GM21825 (cell line): ENCODE measurements at regions not wholly inside any gene's neighbourhood (a gene's known extent, or its start where the extent isn't known, plus 50 kb on each side); places are given as distances from the start of the nearest gene placed in this dataset.

ENCODE experiments used
- ATAC-seq: cut with Tn5 transposase; IDR thresholded peaks from one replicate; pipeline ENCODE4 v1.9.1; 2021; ENCODE audit warnings: mild to moderate bottlenecking, moderate library complexity; ENCODE audit not compliant: unreplicated experiment

DNA sequence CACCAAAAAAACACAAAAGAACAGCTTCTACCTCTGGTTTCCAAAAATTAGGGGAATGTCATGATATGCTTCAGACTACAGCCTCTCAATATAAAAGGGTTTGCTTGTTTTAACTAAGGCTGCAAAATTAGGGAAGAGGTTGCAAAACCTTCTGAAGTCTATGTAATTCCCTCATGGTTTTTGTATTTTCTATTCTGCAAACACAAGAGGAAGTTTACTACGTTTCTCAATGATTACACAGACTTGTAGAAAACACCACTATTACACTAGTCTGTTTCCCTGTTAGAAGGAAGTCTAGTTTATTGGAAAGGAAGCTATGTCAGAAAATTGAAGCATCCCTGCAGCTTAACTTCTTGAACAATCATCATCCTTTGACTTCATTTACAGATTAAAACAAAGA, 229.7 kb upstream of the FMN2 start:
- ATAC-seq: no peak

DNA sequence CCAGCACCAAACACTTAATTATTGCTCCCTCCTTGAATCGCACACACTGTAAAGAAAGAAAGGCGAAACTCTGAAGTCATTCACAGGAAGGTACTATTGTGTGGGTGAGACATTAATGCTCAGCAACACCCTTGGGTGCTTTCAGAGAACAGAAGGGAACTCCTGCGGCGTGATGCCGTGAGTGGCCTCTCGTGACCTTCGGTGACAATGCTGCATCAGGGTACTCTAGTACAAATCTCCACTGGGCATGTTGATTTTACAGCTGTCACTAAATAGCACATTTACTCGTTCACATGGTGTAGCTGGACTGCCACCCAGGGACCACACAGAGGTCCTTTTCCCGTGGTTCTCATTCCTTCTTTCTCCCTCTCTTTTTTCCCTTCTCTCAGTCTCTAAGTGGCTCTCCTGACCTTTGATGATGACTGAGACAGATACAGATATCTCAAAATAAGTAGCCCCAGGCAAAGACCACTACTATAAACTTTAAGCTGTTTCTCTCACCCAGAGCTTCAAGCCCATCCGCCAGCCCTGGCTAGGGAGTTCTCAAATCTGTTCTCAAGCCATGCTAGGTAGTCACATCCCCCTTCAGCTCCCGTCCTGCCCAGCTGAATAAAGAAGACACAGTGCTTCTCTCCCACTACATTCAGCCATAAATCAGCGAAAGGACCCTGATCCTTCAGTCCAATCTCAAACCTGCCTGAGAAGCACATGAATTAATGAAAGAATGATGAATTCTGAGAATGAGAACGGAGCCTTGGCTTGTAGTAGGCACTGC, 223.4 kb upstream of the FMN2 start:
- no peak for ATAC-seq

DNA sequence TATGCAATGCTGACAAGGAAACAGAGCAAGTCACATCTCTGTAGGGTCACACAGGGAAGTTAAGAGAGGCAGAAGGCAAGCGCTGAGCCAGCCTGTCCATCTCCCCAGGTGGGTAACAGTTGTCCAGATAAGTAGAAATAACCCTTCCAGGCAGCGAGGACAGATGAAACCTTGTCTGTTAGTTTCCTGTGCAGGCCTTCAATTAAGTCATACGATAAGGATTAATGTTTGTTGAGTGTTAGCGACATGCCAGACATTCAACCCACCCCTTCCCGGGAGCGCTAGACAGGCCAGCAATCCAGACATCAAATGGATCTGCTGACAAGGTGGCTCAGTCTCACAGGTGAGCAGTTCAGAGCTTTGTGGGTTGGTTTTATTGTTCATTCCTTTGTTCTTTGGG, 221.5 kb upstream of the FMN2 start:
- ATAC-seq: no peak

DNA sequence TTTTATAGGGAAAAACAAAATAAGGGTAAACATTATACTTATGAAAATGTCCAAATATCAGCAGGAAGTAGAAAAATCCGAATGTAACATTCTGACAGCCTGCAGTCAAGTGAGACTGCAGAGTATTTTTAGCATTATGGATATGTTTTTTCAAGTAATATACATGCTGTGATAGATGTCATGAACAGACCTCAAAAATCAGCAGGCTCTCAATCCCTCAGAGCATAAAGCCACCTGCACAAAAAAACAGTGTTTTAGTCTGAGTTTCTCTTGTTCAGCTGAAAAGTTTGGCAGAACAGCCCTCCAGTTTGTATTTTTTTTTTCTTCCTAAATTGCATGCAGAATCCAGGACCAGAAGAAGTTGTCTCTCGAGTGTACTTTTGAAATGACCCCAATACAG, 219.1 kb upstream of the FMN2 start:
- no peak for ATAC-seq

DNA sequence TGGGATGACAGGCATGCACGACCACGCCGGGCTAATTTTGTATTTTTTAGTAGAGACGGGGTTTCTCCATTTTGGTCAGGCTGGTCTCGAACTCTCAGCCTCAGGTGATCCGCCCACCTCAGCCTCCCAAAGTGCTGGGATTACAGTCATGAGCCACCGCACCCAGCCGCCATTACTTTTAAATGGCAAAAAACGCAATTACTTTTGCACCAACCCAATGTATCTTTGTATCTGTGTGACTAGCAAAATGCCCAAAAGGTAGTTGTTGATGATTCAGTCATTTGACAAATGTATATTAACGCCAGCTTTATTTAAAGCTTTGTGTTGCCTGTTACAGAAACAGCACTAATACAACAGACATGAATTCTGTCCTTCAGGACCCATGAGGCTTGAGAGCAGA, 216.9 kb upstream of the FMN2 start:
- ATAC-seq: no peak

DNA sequence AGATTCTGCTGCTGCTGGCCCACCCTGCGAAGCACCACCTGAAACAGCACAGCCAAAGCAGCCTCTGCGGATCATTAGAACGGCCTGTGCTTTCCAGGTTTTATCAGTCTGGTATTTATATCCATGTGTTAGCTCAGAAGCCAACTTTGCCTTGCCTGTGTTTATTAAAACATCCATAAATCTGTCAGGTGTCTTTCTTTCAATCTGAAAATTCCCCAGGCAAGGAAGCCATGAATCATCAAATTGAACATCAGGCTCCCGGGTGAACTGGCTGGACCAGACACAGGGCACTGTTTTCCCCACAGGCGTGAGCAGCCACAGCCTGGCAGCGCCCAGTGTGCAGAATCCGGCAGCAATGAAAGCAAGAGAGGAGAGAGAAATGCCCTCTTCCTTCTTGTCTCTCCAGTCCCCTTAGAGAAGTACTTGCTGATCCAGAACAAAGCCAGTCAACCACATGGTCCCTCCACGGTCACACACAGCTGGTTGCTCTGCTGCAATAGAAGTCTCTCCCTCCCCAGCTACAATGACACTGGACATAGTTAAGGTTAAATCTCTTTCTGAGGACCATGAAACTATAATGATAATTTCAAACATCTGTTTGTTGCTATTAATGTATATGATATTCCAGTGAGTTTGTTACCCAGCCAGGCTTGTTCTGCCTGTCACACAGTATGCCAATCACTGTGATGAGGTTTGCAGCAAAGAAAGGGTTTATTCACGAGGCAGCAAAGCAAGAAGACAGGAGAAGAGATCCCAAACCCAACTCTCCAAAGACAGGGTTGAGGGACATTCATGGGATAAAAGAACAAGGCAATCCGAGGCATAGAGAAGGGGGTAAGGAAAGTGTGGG, 212.1 kb upstream of the FMN2 start:
- no peak for ATAC-seq

DNA sequence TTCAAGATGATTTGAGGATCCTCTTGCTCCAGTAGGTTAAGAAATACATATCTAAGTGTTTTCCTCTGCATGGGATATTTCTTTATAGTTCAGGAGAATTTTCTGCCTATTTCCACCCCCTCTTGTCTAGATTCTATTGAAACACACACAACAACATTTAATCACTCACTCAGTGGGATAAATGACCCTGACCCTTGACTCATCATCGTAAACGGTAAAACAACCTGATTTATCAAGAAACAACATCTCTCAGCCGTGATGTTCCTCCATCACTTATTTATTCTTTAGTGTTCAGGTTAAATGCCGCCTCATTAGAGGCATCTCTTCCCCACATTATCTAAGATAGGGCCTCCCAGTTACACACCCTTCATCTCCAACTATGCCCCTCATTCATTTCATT, 208.7 kb upstream of the FMN2 start:
- ATAC-seq: no peak

DNA sequence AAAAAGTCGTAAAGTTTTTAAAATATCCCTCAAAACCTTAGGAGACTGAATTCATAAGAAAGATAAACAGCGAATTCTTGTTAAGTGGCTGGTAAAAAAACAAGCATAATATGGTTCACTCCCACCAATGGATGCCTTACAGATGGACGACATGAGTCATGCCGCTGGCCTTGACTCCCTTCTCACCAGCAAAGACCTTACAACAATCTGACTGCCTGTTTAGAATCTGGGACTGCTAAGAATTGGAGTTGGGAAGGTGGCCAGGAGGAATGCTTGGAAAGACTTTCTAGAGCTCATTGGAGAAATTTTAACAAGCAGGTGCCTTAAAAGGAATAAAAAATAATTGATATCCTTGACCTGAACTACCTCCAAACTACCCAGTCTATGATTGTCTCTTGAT, 206.9 kb upstream of the FMN2 start:
- ATAC-seq: no peak

DNA sequence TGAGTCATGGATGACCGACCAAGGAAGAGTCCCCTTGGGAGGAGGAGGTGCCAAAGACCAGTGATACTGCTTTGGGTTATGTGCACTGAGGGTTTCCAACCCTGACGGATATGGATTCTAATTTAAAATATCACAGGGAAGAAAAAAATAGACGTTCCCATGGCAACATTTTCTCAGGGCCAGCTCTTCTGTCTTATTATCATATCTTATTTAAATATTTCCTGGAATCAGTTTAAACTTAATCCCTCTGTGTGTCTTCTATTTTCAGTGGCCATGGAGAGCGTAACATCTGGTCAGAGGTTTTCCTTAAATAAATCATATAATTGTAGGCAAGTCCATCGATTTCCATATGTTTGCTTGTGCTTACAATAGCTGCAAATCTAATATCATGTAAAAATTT, 205.4 kb upstream of the FMN2 start:
- no peak for ATAC-seq

DNA sequence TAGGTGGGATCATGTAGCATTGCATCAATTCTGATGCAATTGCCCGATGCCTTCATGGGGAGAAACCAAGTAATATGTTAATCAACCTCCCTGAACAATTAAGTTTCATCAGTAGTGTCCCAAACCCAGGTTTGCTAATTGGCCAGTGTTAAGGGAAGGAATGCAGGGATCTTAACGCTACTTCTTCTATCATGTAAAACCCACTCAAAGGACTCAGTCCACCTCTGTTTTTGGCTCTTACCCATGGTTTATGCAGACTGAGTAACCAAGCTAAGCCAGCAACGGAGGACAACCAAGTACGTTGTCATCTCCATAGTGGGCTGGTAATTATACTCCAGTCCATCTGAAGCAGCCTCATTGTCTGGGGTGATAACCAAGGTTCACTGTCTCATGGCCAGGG, 203.0 kb upstream of the FMN2 start:
- ATAC-seq: no peak

DNA sequence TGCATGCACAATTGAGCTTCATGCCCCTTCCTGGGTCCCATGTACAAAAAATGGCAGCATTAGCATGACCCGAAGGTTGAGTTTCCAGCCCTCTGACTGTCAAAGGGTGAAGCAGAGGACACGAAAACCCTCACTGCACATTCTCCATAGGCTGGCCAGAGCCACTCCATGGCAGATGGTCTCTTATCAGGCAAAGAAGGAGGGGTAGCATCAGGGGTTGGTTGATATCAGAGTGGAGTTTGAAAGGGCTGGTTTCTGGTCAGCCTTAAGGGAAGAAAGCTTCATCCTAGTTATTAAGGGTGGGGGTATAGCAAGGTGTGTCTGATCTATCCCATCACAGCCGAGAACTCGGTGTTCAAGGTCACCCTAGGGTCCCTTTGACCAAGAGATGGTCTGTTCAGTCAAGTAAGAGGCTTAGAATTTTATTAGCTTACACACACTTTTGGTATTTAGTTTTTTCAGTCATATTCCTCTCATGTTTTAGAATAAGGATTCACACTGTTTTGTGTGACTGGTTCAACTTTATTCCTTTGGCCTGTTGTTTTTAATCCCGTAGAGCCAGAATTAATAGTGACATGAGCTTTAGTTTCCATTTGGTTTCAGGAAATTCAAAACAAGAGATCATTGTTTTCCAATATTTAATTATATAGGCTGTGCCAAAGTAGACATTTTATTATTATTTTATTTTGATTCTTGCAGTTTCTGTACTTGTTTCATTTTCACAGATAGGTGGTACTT, 199.9 kb upstream of the FMN2 start:
- ATAC-seq: no peak

DNA sequence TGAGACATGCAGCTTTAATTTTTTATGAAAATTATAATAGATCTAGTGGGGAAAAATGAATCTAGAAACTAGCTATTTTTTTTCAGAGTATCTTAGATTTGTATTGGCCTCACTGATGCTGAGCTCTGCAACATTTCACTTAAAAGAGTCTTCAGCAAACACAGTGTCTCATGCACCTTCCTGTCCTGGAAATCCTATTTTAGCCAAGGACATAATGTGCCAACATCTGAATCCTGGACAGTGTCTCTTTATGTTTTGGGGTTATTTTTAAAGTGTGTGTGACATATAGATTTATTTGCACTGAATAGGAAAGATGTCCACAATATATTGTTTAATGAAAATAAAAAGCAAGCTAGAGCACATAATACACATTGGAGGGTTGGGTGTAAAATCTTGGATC, 199.1 kb upstream of the FMN2 start:
- no peak for ATAC-seq

DNA sequence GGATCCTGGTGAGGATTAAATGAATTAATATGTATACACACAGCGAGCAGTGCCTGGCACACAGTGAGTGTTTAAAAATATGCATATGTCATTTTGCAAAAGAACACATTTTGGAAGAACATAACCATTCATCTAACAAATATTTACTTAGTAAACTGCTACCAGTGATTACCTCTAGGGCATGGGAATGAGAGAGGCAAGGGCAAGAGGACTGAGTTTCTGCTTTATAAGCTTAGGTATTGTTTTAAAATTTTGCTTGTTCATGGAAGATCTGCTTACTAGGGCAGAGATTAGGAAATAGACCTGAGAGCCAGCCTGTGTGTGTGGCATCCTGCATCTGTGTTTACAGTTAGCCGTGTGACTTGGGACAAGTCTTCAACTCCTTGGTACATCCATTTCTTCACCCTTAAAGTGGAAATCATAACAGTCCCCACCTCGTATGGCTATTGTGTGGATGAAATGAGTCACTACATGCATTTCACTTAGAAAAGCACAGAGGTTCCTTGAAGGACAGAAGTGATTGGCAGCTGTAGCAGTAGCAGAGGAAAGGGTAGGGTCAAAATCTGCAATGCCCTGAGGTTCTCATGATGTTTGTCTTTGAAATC, 198.5 kb upstream of the FMN2 start:
- ATAC-seq: no peak

DNA sequence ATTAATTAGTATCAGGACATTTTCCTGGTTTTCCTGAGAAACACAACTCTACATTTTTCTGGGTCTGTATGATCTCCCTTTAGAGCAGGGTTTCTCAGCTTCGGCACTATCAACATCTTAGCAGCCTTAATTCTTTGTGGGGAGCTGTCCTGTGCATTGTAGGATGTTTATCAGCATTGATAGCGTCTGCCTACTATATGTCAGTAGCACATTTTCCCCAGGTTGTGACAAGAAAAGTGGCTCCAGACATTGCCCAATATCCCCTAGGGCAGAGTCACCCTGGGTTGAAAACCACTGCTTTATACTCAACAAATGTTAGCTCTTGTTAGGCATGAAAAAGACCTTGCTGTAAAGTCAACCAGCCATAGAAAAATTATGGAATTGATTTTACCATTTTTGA, 195.1 kb upstream of the FMN2 start:
- no peak for ATAC-seq

DNA sequence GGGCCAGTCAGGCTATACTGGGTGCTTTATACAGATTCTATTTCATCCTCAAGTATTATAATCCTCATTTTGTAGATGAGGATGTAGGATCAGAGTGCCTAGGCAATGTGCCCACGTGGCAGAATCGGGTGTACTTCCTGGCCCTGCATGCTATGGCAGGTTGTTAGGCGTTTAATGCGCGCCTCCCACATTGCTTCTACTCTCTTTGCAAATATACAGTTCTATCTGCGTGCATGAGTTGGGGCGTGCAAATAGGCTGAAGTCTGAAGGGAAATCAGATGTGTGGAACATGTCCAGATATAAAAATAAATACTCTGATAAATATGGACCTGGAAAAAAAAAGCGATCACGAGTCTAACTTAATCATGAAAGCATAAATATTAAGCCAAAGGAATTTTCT, 194.7 kb upstream of the FMN2 start:
- no peak for ATAC-seq

DNA sequence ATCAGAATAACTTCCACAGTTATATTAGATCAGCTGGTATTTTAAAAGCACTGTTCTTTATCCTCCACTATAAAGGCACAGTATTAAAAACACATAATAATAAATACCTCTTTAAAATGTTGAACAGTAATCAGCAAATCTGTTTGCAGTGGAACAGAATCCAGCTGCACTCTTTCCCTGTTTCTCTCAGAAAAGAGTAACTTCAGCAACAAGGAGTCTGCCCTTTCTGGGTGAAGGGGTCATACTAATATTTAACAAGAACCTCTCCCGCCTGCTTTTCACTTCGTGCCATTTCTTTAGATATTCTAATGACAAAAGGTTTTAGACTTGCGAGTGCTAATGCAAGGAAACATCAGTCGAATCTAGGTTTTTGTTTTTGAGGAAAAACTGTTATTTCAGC, 194.2 kb upstream of the FMN2 start:
- no peak for ATAC-seq

DNA sequence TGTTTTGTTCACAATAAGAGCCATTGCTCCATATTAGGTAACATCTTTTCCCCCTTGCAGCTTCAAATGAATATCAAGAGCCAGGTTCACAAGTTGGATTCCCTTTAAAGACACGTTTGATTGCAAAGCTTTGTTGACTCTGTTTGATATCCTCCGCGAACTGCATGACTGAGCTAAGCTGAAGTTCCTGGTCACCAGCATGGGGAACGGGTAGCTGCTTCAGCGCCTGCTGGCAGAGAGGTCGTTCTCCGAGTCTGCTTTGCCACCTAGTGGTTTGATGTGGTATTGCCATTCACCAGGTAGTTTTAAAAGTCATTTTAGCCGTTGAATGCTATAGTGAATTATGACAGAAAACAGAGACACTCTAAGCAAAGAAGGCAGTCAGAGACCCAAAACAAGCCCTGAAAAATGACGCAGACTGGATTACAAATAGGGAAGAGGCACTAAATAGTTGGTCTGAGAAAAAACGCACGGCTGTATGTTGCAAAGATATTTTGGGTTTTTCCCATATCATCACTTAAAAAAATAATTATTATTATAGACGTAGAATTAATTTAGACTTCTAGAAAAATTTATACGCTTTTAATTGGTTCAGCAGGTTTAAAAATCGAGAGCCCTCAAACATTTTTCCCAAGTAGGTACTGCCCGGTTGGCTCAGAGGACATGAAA, 193.5 kb upstream of the FMN2 start:
- peak; percentile 94 for ATAC-seq

DNA sequence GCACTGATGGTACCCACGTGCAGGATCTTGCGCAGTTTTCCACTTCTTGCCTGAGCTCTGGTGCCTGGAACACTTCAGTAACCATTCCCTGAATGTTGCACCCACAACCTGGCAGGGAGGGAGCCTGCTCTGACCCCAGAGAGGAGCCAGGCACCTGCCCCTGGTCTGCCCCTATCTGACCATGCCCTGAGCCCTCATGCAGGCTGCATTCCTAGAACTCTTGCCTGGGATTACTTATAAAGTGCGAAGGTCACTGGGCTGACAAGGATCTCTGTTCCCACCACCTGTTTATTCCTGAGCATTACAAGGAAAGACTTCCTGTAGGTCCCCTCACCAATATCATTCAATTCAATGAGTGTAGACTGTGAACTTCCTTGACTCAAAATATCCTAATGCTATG, 191.9 kb upstream of the FMN2 start:
- no peak for ATAC-seq

DNA sequence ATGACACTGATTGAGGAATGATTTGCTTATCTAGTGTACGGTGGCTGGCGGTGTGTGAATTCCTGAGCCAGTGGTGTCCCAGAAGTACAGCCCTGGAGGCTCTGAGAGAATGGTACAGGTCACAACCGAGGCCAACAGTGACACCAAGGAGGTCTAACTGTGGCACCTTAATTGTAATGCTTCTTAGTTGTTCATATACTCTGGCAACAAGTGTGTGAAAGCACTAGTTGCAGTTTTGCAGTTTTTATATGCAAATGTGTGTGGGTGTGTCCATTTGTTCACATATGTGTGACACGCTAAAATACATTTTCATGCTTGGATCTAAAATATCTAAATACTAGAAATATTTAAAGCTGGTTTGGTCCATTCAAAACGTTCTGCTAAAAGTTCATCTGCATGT, 185.3 kb upstream of the FMN2 start:
- ATAC-seq: no peak

DNA sequence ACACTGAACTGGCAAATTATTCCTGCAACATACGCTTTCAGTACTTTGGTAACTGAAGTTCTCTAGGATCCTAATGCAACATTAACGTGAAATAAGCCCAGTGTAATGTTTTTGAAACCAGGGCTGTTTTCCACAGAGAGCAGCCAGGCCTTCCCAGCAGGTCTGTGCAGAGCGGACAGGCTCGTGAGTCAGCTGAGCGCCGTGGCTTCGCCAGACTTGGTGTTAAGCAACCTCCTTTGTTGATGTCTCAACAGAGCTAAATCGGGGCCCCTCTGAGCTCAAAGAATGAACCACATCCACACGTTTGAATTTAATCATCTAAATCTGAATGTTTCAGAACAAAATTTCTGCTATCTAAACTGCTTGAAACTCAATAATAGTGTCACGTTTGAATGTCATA, 181.8 kb upstream of the FMN2 start:
- ATAC-seq: no peak

DNA sequence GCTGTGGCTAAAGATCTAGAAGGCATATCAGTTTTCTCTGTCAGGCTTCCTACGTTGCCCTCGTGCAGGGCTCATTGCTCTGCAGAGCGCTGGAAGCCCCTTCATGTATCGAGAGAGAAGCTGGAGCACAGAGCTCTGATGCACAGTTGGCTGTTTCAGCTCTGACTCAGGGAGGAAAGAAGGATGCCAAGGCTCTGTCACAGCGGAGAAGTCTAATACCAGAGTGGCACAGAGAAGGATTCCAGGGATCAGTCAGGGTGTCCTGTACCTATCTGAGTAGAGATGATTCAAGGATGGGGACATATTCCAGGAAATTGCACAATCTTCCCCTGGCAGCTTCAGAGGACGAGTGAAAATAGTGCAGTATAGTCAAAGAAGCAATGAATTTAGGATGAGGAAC, 179.2 kb upstream of the FMN2 start:
- no peak for ATAC-seq
